Stimulated activated naive CD8-positive, alpha-beta T cell treated with anti-CD3 and anti-CD28 coated beads, Interleukin-15, amount 100 ng/mL, for 72 hours (primary cell): ENCODE measurements at regions not wholly inside any gene's neighbourhood (a gene's known extent, or its start where the extent isn't known, plus 50 kb on each side); places are given as distances from the start of the nearest gene placed in this dataset.
"Not testable (repeated sequence)": the region's sequence is repeated elsewhere in the genome, so short reads cannot be mapped to it uniquely, and the experiment has no call there.

Experiments used
- ATAC-seq: fragments of 150-1000 bp; cut with Tn5 transposase; 2 replicates; pipeline ENCODE4 v1.10.0; 2021; ENCODE audit warnings: mild to moderate bottlenecking, moderate library complexity
- DNase-seq, 2 donors: peaks; one replicate each; pipeline ENCODE4 v3.0.0; 2021 to 2022
- H3K27ac Mint-ChIP-seq, 2 donors: one replicate each; pipeline ENCODE4 v1.8.0; 2022; ENCODE audit warnings: mild to moderate bottlenecking in 2 of 2, mixed read lengths in 2 of 2, moderate library complexity in 2 of 2
- H3K27me3 Mint-ChIP-seq: one replicate; pipeline ENCODE4 v1.8.0; 2022; ENCODE audit warnings: mixed read lengths
- H3K4me1 Mint-ChIP-seq: one replicate; pipeline ENCODE4 v1.8.0; 2022; ENCODE audit warnings: mild to moderate bottlenecking, mixed read lengths
- H3K4me3 Mint-ChIP-seq, 2 donors: one replicate each; pipeline ENCODE4 v1.8.0; 2022; ENCODE audit warnings: mild to moderate bottlenecking in 2 of 2, mixed read lengths in 2 of 2, moderate library complexity in 1 of 2
- H3K9me3 Mint-ChIP-seq, 2 donors: one replicate each; pipeline ENCODE4 v1.8.0; 2022; ENCODE audit warnings: mixed read lengths in 2 of 2

DNA sequence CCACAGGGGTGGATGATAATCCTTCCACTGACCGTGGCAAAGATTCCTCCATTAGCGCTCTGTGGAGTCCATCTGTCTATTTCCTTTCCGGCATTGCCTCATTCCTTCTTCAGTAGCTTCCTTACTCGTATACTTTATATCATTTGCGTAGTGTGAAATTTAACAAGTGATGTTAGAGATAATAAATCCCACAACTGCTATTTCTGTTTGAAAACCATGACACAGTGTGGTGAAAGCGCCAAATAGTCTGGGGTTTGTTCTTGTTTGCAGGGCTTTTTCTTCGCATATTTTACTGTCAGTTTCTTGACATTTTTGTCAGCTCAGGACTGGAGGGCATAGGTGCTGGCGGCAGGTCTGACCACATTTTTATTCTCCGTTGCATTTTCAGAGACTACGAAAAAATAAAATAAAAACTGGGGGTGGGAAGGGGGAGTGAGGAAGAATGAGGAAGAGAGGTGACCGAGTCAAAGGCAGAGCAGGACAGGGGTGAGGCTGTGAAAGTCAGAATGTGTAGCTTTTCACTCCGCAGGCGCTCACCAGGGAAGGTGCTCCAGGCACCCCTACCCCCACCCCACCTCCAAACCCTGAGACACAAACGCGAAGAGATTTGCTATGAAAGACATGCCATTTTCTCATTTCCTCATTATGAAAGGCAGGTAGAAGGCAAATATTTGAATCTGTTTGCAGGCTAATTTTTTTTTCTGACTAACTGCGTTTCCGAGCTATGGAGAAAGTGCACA lies 965.0 kb downstream of the MCTP2 start:
- Mint-ChIP-seq H3K9me3 (peaks cover 16 to 26% of the 10 kb centered on the region in 2 donors), H3K27me3 (peaks cover 18% of the 10 kb centered on the region), H3K27ac (no peak overlapping the region), H3K4me3 (no peak overlapping the region), H3K4me1 (no peaks in the 10 kb centered on the region)
- DNase-seq = no peak
- ATAC-seq = no peak

DNA sequence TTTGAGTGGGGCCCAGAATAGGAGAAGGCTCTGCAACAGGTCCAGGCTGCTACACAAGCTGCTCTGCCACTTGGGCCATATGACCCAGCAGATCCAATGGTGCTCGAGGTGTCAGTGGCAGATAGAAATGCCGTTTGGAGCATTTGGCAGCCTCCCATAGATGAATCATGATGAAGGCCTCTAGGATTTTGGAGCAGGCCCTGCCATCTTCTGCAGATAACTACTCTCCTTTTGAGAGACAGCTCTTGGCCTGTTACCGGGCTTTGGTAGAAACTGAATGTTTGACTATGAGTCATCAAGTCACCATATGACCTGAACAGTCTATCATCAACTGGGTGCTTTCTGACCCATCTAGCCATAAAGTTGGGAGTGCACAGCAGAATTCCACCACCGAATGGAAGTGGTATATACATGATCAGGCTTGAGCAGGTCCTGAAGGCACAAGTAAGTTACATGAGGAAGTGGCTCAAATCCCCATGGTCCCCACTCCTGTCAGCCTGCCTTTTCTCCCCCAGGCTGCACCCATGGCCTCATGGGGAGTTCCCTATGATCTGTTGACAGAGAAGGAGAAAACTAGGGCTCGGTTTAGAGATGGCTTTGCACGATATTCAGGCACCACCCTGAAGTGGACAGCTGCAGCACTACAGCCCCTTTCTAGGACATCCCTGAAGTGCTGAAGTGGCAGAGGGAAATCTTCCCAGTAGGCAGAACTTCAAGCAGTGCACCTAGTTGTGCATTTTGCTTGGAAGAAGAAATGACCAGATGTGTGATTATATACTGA lies 971.4 kb downstream of the MCTP2 start:
- ATAC-seq = no peak
- Mint-ChIP-seq H3K4me1 (no peaks in the 10 kb centered on the region), H3K27me3 (no peaks in the 10 kb centered on the region), H3K4me3 (no peak overlapping the region), H3K9me3 (peaks cover 34 to 52% of the 10 kb centered on the region in 2 donors), H3K27ac (no peak overlapping the region)
- no peak for DNase-seq

DNA sequence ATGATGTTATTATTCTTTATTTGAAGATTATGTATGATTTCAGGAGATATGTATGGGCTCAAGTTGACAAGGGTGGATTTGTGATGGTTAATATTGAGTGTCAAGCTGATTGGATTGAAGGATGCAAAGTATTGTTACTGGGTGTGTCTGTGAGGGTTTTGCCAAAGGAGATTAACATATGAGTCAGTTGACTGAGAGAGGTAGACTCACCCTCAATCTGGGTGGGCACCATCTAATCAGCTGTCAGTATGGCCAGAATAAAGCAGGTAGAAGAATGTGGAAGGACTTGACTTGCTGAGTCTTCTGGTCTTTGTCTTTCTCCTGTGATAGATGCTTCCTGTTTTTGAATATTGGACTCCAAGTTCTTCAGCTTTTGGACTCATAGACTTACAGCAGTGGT lies 973.7 kb downstream of the MCTP2 start:
- Mint-ChIP-seq H3K9me3 (peaks cover 29 to 41% of the 10 kb centered on the region in 2 donors), H3K4me1 (no peaks in the 10 kb centered on the region), H3K4me3 (no peak overlapping the region), H3K27me3 (no peaks in the 10 kb centered on the region), H3K27ac (no peak overlapping the region)
- DNase-seq (no peak), ATAC-seq (no peak)

DNA sequence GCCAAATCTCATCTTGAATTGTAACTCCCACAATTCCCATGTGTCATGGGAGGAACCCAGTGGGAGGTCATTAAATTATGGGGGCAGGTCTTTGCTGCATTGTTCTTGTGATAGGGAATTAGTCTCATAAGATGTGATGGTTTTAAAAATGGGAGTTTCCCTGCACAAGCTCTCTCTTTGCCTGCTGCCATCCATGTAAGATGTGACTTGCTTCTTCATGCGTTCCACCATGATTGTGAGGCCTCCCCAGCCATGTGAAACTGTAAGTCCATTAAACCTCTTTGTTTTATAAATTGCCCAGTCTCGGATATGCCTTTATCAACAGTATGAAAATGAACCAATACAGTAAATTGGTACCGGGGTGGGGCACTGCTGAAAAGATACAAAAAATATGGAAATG lies 974.5 kb downstream of the MCTP2 start:
- not testable (repeated sequence) for ATAC-seq, H3K4me1 Mint-ChIP-seq, DNase-seq, H3K4me3 Mint-ChIP-seq, H3K27me3 Mint-ChIP-seq, H3K27ac Mint-ChIP-seq
- H3K9me3 Mint-ChIP-seq = peaks cover 23 to 34% of the 10 kb centered on the region in 2 donors

DNA sequence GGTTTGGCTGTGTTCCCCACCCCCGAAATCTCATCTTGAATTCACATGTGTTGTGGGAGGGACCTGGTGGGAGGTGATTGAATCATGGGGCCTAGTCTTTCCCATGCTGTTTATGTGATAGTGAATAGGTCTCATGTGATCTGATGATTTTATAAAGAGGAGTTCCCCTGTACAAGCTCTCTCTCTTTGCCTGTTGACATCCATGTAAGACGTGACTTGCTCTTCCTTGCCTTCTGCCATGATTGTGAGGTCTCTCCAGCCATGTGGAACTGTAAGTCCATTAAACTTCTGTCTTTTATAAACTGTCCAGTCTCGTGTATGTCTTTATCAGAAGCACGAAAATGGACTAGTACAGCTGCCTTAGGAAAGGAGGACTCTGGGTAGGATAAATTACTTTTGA lies 976.7 kb downstream of the MCTP2 start:
- ATAC-seq = no peak
- no peak for DNase-seq
- peaks cover 19 to 22% of the 10 kb centered on the region in 2 donors for H3K9me3 Mint-ChIP-seq
- no peaks in the 10 kb centered on the region for H3K4me1 Mint-ChIP-seq
- H3K27ac Mint-ChIP-seq = no peak overlapping the region
- H3K27me3 Mint-ChIP-seq = no peaks in the 10 kb centered on the region
- H3K4me3 Mint-ChIP-seq = no peak overlapping the region

DNA sequence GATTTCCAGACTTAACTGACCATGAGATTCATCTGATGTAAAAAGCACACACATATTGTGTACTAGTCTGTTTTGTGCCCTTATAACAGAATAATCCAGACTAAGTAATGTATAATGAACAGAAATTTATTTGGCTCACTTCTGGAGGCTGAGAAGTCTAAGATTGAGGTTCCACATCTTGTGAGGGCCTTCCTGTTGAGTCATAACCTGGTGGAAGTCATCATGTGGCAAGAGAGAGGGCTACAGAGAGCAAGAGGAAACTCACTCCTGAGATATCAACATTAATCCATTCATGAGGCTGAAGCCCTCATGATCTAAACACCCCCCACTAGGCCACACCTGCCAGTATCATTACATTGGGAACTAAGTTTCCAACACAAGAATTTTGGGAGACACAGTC lies 977.6 kb downstream of the MCTP2 start:
- H3K4me1 Mint-ChIP-seq = no peaks in the 10 kb centered on the region
- H3K9me3 Mint-ChIP-seq = peaks cover 19% of the 10 kb centered on the region in 2 donors
- ATAC-seq (no peak), DNase-seq (no peak)
- H3K27ac Mint-ChIP-seq = no peak overlapping the region
- H3K27me3 Mint-ChIP-seq = no peaks in the 10 kb centered on the region
- H3K4me3 Mint-ChIP-seq = no peak overlapping the region

DNA sequence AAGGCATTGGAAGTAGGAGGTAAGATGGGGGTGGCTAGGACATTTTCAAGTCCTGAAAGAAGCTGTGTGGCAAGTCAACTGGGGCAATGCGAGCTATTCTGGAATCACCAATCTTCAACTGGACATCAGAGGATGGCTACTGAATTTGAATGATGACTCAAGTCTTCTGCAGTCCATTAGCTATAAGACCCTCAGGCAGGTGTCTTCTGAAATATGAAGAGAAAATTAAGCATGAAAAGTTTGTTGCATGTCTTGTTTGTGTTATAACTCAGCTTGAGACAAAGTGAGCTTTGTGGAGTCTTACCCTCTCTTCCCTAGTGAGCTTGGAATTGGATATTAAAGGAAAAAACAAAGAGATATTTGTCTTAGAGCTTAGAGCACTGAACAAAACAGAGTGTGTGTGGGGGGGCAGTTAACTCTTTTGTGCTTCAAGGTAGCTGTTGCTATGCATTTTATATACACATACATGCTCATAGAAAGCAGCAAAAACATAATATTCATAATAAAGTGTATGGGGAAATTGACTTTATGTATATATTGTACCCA lies 979.1 kb downstream of the MCTP2 start:
- H3K9me3 Mint-ChIP-seq = peaks cover 9 to 15% of the 10 kb centered on the region in 2 donors
- DNase-seq = no peak
- H3K4me3 Mint-ChIP-seq = no peak overlapping the region
- ATAC-seq = no peak
- no peak overlapping the region for H3K27ac Mint-ChIP-seq
- H3K4me1 Mint-ChIP-seq = no peaks in the 10 kb centered on the region
- H3K27me3 Mint-ChIP-seq = no peaks in the 10 kb centered on the region

DNA sequence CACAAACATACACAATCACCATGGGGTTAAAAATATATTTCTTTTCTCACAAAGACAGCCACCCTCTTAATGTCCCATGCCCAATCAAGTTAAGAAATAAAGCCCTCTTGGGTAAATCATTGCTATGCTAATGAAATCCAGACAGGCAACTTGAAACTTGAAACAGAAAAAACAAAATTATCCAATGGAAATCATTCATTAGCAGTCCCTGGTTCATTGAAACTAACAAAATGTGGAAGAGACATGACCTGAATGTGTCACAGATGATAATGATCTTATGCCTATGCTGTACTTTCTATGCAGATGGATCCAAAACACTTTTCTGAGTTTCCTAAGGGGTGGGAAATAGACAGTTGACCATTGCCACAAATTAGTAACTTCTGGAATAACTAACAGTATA lies 983.7 kb downstream of the MCTP2 start:
- no peaks in the 10 kb centered on the region for H3K4me1 Mint-ChIP-seq
- DNase-seq (no peak), ATAC-seq (no peak)
- no peaks in the 10 kb centered on the region for H3K27me3 Mint-ChIP-seq
- H3K27ac Mint-ChIP-seq = no peak overlapping the region
- no peaks in the 10 kb centered on the region for H3K9me3 Mint-ChIP-seq
- H3K4me3 Mint-ChIP-seq = no peak overlapping the region

DNA sequence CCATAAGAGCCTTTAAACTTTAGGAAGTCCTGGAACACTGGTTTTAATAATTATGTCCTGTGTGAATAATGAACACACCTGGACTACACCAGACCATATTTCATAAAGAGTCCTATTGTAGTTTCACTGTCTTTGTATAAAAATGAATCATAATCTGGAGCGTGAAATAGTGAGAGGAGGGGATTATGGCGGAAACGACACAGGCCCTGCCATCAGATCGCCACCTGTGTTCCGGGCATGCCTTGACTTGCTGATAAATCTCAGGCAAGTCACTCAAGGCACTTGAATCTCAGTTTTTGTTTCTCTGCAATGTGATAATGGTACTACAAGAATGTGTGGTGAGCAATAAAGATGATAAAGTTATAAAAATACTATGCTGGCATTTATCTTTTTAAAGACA lies 995.5 kb downstream of the MCTP2 start:
- Mint-ChIP-seq H3K27ac (no peak overlapping the region), H3K9me3 (peaks cover 15 to 29% of the 10 kb centered on the region in 2 donors), H3K4me3 (no peak overlapping the region), H3K4me1 (no peaks in the 10 kb centered on the region), H3K27me3 (peaks cover 21% of the 10 kb centered on the region)
- no peak for ATAC-seq
- DNase-seq = no peak

DNA sequence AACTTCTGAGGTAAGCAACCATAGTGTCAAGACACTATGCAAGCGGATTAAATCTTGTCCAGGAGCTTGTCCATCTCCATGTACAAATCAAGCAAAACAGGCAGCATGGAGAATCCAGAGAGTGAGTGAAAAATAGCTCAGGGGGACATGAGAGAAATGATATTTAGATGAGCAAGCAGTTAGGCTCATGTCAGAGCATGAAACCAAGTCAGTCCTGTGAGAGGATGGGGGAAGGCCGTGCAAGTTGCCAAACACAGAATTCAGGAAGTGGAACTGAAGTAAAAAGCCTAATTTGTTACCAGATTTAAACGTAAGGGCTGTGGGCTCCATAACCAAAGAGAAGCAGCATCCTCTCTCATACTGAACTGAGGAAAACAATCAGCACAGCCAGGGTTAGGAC lies 995.9 kb downstream of the MCTP2 start:
- Mint-ChIP-seq H3K4me3 (no peak overlapping the region), H3K27ac (no peak overlapping the region), H3K27me3 (peaks cover 25% of the 10 kb centered on the region), H3K4me1 (no peaks in the 10 kb centered on the region), H3K9me3 (peaks cover 15 to 25% of the 10 kb centered on the region in 2 donors)
- DNase-seq (no peak), ATAC-seq (no peak)

DNA sequence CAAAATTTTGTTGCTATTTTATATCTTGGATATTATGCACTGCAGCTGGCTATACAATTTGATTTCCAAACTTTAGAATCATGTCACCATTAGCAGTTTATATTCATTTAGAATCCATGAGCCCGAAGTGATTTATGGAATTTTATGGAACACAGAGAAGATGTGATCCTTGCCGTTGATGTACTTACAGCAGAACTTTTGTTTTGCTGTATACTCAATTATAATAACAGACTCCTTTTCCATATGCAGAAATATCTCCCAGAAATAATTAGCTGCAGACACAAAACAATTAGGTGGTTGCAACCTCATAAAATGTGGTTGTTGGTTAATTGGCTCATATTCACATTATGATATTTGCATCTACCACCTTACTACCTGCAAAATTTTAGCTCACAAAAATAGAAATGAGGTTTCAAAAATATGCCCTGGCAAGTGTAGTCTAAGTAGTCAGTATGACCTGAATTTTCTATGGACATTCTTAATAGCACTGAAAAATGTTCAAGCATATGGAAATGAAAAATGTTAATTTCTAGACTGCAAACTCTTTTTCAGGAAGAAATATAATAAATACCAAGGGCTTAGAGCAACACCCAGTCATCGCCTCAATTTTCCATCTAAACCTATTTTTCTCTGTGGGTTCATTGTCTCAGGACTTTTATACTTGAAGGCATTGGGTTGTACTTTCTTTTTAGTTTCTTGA lies 997.6 kb downstream of the MCTP2 start:
- H3K9me3 Mint-ChIP-seq = peaks cover 12 to 15% of the 10 kb centered on the region in 2 donors
- DNase-seq (no peak), ATAC-seq (no peak)
- no peak overlapping the region for H3K4me3 Mint-ChIP-seq
- H3K4me1 Mint-ChIP-seq = no peaks in the 10 kb centered on the region
- H3K27me3 Mint-ChIP-seq = peaks cover 28% of the 10 kb centered on the region
- no peak overlapping the region for H3K27ac Mint-ChIP-seq

DNA sequence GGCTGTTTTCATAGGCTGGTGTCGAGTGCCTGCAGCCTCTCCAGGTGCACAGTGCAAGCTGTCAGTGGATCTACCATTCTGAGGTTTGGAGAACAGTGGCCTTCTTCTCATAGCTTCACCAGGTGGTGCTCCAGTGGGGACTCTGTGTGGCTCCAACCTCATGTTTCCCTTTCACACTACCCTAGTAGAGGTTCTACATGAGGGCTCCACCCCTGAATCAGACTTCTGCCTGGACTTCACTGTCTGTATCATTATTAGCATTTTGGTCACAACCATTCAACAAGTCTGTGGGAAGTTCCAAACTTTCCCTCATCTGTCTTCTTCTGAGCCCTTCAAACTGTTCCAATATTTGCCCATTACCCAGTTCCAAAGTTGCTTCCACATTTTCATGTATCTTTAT lies 1003.7 kb downstream of the MCTP2 start:
- peaks cover 12 to 18% of the 10 kb centered on the region in 2 donors for H3K9me3 Mint-ChIP-seq
- no peak overlapping the region for H3K27ac Mint-ChIP-seq
- no peaks in the 10 kb centered on the region for H3K4me1 Mint-ChIP-seq
- H3K4me3 Mint-ChIP-seq = no peak overlapping the region
- DNase-seq (no peak), ATAC-seq (no peak)
- H3K27me3 Mint-ChIP-seq = peaks cover 26% of the 10 kb centered on the region

DNA sequence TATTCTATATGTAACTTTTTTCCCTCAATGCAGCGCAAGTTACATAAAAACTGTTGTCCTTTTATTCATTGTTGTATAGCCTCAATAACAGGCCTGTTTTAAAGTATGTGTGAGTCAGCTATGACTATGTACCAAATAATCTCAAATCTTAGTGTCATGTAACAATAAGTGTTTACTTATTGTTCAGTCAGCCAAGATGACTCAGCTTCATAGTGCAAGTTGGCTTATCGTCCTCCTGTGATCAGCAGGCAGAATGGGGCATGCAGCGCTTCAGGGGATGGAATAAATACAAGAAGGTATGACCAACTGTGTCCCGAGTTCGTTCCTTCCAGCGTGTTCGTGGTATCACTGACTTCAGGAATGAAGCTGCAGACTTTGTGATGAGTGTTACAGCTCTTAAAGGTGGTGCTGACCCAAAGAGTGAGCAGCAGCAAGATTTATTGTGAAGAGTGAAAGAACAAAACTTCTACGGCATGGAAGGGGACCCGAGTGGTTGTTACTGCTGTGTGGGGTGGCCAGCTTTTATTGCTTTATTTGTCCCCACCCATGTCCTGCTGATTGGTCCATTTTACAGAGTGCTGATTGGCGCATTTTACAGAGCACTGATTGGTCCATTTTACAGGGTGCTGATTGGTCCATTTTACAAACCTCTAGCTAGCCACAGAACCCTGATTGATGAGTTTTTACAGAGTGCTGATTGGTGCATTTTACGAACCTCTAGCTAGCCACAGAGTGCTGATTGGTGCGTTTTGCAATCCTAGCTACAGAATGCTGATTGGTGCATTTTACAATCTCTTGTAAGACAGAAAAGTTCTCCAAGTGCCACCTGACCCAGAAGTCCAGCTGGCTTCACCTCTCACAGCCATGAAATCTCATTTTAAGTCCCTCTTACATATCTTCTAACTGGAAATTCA lies 1016.0 kb downstream of the MCTP2 start:
- no peaks in the 10 kb centered on the region for H3K4me1 Mint-ChIP-seq
- no peak overlapping the region for H3K27ac Mint-ChIP-seq
- DNase-seq = no peak
- ATAC-seq = no peak
- peaks cover 5% of the 10 kb centered on the region for H3K27me3 Mint-ChIP-seq
- no peak overlapping the region for H3K4me3 Mint-ChIP-seq
- H3K9me3 Mint-ChIP-seq = peaks cover 0 to 6% of the 10 kb centered on the region in 2 donors

DNA sequence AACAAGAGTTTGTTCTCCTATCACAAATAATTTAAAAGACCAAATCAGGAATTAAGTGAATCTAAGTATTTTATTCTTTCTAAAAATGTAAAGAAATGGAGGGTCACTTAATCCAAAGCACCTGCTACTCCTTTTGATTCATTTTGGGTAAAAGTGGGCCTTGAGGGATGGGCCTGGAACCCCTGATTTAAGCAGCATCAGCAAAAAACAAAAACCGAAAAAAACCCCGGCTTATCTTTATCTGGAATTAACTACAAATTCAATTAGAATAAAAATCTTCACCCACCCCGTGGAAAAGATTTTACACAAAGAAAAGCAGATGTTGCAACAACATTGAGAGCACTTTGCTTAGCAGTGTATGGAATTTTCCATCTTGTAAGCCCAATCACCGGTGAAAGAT lies 1018.2 kb downstream of the MCTP2 start:
- no peak overlapping the region for H3K4me3 Mint-ChIP-seq
- ATAC-seq (no peak), DNase-seq (no peak)
- no peaks in the 10 kb centered on the region for H3K4me1 Mint-ChIP-seq
- peaks cover under 1% of the 10 kb centered on the region for H3K27me3 Mint-ChIP-seq
- H3K27ac Mint-ChIP-seq = no peak overlapping the region
- H3K9me3 Mint-ChIP-seq = peaks cover 0 to 6% of the 10 kb centered on the region in 2 donors

DNA sequence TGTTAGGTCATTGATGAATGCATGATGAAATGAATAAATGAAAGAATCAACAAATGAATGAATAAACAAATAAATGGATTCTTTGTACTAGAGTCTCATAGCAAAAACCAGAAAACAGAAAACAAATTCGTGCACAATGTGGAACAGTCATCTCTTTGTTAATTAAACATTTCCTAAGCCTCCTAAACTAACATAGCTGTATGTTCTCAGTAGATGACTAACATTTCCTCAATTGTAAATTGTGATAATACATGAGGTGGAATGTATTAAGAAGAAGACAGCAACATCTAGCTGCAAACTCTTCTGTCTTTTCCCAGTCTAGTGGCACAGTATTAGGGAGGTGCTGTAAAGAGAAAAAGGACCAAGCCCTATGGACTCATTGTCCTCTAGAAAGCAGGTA lies 1021.0 kb downstream of the MCTP2 start:
- DNase-seq (no peak), ATAC-seq (no peak)
- no peak overlapping the region for H3K27ac Mint-ChIP-seq
- H3K4me1 Mint-ChIP-seq = no peaks in the 10 kb centered on the region
- H3K9me3 Mint-ChIP-seq = peaks cover 0 to 6% of the 10 kb centered on the region in 2 donors
- H3K4me3 Mint-ChIP-seq = no peak overlapping the region
- H3K27me3 Mint-ChIP-seq = peaks cover 22% of the 10 kb centered on the region
